ENCODE measurements at regions not wholly inside any gene's neighbourhood (a gene's known extent, or its start where the extent isn't known, plus 50 kb on each side); places are given as distances from the start of the nearest gene placed in this dataset.

DNA sequence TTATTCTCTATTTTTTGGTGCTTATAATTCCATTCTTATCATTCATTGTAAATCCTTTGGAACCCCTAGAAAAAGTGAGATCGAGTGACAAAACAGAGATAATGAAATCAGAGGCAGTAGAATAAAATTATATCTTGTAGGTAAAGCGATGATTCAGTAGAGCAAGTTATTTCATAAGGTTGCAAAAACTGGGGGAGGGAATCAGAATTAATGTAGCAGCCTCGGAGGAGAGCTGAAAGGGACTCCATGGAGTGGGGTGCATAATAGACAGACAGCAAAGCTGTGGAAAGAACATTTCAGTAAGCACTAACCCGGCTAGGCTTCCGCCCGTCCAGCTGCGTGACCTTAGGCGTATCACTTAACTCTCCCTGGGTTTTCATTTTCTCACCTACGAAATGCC is 289.7 kb downstream of the EN1 start:
- no peak for DNase-seq

DNA sequence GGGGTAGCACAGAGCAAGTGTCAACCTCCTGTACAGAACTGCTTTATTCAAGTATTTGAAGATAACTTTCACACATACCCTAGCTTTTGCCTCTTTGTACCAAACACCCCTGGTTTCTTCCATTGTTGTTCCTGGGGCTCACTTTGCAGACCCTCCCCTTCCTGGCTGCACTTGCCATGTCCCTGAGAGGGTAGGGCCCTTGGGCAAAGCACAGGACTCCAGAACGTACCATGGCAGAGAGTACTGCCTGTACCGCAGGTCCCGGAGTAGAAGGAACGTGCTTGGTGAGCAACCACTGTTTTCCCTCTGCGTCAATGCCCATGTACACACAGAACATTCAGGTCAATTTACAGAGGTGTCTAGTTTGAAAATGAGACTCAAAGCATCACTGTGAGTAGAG is 290.4 kb downstream of the EN1 start:
- DNase-seq: no peak

DNA sequence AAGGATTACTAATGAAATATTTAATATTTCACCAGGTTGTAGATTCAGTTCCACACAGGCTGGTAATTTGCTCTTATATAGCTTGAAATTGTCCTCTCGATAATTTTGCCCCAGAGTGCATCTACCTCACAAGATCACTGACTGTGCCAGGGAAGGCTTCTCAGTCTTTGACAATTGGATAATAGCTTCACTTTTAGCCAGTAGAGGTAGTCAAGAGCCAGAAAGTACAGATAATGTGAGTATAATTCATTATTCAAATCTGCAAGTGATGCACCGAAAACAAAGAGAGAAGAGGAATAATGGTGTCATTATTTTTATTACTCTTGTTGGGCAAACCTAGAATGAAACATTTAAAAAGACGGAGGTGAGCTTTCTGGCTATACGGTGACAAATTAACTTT is 292.8 kb downstream of the EN1 start:
- no peak for DNase-seq

DNA sequence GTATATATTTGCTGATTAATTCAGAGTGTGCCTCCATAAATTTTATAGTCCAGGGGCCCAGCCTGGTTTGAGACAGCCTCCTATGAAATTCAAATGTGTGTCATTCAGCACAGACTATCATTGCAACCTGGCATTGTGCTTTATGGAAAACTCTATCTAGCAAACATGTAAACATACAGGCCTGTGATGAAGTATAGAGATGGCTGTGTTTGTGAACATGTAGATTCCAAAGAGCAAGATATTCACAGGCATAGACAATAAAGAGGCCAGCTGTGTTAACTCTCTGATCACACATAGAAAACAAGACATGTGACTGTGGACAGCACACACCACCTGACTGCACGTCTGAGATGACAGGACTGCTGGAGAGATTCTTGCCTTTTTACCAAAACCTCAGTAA is 297.9 kb downstream of the EN1 start:
- DNase-seq: no peak

DNA sequence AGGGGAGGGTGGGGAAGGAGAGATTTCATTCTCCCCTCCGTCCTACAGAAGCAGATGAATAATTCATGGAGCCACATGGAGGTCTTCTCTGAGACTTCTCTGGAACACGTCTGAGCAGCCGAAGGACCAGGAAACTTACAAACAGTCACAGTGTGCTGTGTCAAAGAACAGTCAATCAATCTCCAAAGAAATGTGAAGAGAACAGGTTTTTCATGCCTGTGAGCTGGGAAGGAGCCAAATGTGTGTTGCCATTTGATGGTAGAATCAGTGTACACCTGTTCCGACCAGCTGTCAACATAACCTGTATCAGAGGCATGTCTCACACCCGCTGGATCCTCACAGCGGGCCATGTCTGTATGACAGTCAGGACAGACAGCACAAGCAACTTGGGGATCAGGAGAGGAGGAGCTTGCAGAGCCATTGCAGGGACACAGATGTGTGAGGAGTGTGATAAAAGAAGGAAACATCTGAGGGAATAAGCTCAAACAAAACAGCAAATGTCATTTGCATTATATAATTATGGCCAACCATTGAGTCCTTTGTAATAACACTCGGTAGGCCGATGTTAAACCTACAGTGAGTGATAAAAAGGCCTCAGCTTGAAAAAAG is 298.5 kb downstream of the EN1 start:
- DNase-seq: no peak

DNA sequence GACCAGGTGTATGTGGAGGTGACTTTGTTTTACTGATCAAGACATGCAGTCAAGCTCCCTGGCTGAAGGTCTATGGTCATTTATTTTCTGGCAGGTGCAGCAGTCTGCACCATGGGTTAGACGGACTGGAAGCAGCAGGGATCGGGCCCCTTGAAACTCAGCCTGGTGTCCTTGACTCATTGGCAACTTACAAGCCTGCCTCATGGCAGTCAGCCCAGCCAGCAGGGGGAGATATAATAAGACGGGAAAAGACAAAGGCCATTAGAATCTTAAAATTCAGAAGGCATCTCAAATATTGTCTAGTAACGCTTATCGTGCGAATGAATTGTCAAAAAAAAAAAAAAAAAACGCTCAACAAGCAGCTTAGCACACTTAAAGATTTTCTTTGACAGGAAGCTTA is 308.2 kb downstream of the EN1 start:
- peak in 1 of 2 experiments; percentile 6 for DNase-seq

DNA sequence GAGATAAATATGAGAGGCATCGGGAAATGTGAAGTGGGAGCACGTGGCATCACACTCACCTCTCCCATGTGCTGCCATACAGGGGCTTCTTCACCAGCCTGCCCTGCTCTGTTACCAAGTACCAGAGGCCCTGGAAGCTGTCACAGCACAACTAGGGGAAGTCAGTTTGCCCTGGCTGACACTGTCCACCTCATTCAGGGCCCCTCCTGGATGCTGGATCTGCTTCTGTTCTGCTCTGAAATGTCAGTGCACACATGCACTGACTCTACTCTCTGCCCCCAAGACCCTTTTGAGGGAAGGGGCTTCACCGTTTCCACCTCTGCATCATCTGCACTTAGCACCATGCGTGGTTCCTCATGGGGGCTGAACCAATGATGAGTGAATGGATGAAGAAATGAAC is 311.1 kb downstream of the EN1 start:
- no peak for DNase-seq

DNA sequence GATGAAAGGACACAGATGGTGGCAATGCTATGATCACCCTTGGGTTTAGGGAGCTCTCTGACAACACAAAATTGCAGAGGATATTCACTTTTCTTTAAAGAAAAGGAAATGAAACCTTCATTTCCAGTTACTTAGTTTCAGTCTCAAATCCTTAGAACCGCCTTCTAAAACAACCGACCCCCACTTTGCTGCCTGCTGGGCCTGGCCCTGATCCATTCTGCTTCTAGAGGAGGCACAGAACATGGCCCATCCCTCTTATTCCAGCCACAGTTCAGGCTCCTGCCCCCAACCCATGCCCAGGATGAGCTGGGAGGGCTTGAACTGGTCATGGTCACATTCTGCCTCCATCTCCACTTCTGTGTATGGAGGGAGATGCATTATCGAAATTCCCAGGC is 311.6 kb downstream of the EN1 start:
- no peak for DNase-seq

DNA sequence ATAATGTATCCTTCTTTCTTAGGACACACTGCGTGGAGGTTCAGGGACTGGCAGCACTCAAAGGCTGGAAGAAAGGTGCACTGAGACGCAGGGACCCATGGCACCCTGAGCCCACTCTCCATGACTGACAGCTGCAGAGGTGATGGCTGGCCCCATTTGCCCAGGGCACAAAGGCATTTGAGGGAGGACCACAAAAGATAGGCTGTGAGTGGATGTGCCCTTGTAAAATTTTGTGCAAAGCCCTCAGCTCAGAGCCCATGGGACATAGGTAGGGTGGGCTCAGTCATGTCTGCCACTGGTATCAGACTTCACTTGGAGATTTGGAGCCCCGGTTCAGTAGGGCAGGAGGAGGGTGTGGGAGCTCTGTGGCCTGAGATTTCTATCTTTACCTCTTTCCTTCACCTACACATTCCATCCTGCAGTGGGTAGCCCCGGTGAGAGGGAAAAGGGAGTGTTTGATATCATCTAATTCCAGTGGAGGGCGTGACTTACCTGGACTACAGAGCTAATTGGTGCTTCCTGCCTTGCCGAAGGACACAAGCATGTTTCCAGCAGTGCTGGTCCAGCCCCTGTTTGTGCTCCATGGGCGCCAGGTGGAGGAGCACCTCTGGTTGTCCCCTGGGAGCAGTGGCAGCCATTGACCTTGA is 312.2 kb downstream of the EN1 start:
- DNase-seq: no peak

DNA sequence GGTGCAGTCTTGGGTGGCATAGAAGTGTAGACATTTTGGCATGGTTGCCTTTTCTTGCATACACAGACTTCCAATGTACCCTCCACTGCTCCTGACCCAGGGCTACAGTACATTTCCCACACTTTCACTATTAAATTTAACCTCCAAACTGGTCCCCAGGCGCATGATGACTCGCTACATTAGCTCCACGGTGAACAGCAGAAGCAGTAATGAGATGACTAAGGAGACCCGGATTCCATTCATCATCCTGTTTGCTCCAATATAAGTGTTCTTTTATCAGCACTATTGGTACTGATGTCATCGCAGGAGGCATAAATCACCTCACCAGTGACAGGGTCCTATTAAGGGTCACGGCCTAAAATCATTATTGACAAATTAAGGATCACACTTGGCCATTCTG is 316.5 kb downstream of the EN1 start:
- DNase-seq: no peak

DNA sequence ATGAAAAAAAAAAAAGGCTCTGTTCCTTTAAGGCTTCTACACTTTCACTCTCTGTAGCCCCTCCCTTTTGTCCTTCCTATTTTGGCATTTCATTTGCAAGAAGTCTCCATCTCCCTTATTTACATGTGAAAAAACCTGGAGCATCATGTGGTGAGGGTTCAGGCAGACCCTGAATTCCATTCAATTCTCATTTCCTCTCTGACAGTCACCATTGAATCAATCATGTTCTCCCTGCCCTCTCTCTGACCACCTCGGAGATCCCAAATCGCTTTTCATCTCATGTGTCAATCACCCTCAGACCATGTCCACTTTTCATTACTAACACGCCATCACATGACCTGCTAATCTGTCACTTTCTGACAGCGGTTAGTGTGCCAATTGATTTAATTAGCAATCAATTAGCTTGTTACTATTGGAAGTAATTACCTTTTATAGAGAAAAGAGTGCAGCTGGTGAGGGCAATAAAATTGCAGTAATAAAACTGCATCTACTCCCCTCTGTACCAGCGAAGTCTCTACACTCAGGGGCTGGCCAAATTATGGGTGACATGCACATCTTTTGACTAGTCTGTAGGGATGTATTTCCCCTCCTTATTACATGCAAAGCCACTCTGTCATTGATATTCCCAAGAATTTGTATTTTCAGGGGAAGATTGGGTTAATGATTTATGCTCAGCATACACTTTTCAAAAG is 317.4 kb downstream of the EN1 start:
- DNase-seq: no peak

DNA sequence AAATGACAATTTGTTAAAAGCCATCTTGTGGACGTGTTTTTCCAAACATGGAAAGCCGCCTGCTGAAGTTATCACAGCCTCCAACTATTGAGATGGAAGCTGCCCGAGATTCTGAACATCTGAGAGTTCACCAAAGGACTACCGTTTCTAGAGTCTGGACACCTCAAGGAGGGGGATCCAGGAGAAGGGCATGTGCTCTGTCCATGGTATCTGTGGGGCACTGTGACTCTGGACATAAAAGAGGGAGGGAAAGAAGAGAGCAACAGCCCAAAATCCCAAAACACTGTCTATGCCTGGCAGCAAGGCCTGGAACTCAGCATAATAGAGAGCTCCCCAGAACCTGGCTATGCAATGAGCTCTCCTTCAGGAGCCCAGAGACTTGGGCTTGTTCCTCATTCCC is 319.9 kb downstream of the EN1 start:
- DNase-seq: no peak

DNA sequence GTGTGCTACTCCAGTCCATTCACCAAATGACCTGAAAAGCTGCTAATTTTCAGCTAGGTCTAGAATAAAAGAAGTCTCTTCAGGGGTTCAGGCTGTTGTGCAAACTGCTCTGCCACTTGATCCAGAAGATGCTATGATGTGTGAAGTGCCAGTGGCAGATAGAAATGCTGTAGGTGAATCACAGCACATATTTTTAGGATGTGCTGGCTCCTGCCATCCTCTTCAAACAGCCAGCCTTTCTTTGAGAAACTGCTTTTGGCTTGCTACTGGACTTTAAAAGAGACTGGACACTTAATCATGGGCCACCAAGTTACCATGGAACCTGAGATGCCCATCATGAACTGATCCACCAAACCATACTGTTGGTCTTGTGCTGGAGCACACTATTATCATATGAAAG is 322.1 kb downstream of the EN1 start:
- DNase-seq: no peak

DNA sequence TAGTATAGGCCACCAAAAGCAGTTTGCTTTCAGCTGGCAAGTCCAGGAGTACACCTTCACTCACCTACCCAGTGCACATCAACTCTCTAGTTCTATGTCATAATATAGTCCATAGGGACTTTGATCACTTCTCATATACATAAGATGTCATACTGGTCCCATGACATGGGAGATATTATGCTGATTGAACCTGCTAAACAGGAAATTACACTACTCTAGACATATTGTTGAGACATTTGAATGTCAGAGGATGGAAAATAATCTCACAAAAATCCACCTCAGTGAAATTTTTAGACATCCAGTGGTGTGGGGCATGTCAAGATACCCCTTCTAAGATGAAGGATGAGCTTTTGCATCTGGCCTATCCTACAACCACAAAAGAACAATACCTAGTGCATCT is 322.5 kb downstream of the EN1 start:
- no peak for DNase-seq

DNA sequence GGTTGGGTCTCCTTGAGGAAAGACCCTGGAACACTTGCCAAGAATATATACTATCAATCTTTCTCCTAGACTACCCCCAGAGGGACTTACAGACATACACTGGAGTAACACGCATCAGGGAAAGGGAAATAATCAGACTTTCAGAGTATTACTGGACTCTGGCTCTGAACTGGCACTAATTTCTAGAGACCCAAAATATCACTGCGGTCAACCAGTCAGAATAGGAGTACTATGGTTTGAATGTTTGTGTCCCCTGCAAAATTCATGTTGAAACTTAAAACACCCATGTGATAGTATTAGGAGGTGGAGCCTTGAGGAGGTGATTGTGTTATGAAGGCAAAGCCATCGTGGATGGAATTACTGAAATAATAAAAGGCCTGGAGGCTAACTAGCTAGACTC is 323.7 kb downstream of the EN1 start:
- no peak for DNase-seq

DNA sequence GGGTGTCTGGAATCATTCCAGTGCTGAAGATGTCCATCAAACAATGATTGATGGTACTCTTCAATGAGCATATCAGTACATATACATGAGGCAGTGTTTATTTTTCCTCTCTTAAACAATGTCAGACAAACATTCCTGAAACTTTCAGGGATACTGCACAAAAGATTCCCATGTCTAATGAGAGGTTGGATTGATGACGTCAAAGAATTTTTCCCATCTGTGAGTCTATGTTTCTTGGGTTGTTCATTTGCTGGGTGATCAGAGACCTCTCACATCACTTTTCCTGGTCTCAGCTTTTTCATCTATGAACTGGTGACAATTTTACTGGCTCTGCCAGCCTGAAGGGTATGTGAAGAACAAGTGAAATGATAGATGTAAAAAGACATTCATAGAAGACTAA is 325.5 kb downstream of the EN1 start:
- no peak for DNase-seq

DNA sequence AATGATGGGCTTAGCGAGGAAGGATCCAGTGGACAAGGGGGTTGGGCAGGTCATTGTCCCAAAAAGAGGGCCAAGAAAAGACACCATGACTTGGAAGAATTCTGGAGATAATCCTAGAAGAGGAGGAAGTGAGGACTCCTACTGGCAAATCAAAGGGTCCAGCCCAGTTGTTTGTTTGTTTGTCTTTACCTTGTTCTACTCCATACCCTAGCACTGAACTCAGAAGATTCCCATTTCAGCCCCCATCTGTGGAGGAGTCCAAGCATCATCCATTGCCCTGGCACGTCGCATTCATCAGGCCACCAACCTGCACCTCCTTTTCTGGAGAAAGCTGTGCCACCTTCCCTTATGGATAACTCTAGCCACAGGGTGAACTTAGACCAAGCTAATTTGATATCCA is 326.2 kb downstream of the EN1 start:
- DNase-seq: no peak

DNA sequence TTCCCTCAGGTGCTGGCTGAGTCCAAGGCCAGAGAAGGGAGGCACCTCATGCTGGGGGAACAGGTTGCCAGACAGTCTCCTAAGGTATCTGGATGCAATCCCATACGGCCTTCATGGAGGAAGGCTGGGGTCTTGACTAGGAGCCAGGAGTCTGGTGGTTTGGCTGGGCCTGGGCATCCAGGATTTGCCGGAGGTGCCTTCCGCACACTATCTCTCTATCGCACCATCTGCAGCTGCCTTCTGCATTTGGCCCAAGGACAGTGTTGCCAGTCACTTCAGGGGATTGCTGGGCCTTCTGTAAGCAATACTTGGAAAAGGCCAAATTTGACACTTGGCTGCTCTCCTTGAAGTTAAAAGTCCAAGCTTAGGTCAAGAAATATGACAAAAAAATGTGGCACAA is 327.2 kb downstream of the EN1 start:
- DNase-seq: no peak

DNA sequence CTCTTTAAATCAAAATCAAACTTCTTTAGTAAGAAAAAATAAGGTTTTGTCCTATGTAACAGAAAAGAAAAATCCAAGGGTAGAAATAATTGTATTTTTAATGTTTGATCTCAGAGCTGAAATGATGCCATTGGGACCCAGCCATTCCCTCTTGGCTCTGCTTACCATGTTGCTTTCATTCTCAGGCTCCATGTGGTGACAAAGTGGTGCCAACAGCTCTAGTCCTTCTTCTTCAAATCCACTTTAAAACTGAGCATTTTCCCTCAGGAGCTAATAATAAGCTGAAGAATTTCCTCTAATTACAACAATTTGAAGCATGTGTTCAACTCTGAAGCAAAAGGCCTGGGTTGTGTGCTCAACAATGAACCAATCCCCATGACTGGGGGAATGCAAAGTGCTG is 327.9 kb downstream of the EN1 start:
- DNase-seq: no peak

DNA sequence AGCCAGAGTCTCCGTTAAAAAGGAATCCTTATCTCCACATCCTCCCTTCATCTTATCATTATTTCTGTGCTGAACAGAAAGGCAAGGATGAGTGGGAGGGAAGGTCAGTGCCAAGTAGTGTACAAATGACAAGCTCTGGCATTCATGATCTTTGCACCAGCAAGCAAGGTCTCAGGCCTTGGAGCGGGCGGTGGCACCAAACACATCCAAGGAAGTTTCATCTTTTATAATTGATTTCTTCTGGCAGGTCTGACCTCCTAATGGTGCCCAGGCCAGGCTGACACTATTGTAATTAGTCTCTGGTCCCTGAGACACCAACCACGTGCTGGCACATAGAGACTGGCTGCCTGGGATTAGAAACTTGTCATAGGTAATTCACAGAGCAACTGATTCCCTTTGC is 336.6 kb downstream of the EN1 start:
- no peak for DNase-seq

DNA sequence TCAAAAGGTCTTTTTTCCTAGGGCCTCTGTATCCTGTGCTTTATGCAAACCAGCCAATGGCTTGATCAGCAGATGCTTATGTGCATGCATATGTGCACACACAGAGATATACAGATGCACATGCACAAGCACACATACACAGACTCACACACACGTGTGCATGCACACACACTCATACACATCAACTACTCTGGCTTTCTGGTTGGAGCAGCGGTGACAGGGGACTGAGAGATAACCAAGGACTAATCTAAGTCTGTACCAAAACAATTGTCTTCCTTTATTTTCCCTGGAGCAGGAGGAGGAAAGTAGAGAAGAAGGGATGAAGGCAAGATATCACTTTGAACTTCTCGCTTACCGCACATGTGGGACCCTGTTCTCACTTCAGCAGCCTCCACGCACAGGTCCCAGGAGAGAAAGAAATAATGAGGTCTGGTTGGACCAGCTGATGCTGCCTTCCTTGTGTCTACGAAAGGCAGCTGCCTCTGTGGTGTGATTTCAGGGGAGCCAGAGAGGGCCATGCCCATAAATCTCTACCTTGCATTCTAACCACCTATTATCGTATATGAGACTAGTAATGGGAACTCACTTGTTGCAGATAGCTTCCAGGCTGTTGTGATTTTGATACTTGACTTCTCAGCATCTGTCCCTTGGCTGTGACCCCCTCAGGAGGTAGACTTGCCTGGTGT is 338.0 kb downstream of the EN1 start:
- DNase-seq: no peak

DNA sequence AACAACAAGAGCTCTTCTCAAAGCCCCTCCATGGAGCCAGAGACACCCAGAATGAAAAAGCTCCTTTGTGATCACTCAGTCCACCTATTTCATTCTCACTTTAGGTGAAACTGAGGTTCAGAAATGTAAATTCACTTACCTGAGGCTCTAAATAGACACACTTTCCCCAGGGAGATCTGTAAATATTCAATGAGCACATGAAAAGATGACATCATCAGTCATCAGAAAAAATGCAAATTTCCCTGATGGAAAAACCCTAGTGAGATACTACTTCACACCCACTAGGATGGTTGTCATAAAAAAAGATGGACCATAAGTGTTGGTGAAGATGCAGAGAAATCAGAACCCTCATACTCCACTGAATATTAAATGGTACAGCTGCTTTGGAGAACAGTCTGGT is 339.2 kb downstream of the EN1 start:
- DNase-seq: no peak

DNA sequence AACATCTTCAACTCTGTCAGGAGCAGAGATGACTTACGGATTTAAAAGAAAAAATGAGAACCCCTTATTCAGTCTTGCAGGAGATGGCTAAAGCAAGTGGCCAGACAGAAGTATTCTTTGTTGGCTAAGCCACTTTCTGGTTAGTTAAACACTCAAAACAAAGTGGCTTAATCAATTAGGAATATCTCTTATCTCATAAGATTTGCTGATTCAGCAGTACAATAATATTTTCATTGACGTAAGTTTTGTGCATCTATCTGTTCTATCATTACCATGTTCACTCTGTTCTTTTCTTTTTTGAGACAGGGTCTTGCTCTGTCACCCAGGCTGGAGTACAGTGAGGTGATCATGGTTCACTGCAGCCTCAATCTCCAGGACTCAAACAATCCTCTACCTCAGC is 342.0 kb downstream of the EN1 start:
- no peak for DNase-seq

DNA sequence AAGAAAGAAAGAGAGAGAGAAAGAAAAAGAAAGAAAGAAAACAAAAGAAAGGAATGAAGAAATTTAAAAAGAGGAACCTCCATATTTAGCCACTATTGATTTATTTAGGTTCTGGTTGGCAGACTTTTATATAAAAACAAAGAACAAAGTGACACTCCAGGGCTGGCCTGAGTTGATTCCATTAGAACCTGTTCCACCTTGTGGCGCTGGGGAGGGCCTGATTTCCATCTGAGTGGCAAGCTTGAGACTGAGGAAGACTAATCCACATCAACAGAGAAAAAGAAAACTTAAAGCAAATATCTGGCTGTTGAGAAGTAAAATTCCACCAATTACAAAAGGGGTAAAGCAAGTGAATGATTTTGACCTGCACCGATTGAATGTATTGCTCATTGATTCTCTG is 345.3 kb downstream of the EN1 start:
- no peak for DNase-seq
